GM18508 (cell line): ENCODE measurements at regions not wholly inside any gene's neighbourhood (a gene's known extent, or its start where the extent isn't known, plus 50 kb on each side); places are given as distances from the start of the nearest gene placed in this dataset.

Experiments
- ATAC-seq: cut with Tn5 transposase; IDR thresholded peaks from one replicate; pipeline ENCODE4 v1.9.1; 2021; ENCODE audit warnings: moderate number of reproducible peaks; ENCODE audit not compliant: insufficient read depth, unreplicated experiment

- no peak for ATAC-seq
Observed at GRCh38 chr1:88210103-88210787, 473.8 kb upstream of the PKN2 start.

GRCh38 chr1:88216441-88216840 lies 467.6 kb upstream of the PKN2 start:
- no peak for ATAC-seq

GRCh38 chr1:88217386-88217785 lies 466.7 kb upstream of the PKN2 start:
- no peak for ATAC-seq

GRCh38 chr1:88219521-88219920 lies 464.6 kb upstream of the PKN2 start:
- ATAC-seq, result no peak

- no peak for ATAC-seq
Observed at GRCh38 chr1:88221411-88221810, 462.7 kb upstream of the PKN2 start.

GRCh38 chr1:88224906-88225305 lies 459.2 kb upstream of the PKN2 start:
- ATAC-seq, result no peak

GRCh38 chr1:88228114-88228513 lies 456.0 kb upstream of the PKN2 start:
- ATAC-seq, result no peak

GRCh38 chr1:88230126-88230525 lies 453.9 kb upstream of the PKN2 start:
- ATAC-seq, result no peak

GRCh38 chr1:88237058-88237457 lies 447.0 kb upstream of the PKN2 start:
- no peak for ATAC-seq

GRCh38 chr1:88239205-88239604 lies 444.9 kb upstream of the PKN2 start:
- ATAC-seq, result no peak

- no peak for ATAC-seq
Observed at GRCh38 chr1:88247666-88248065, 436.4 kb upstream of the PKN2 start.

- ATAC-seq, result no peak
Observed at GRCh38 chr1:88250915-88251314, 433.2 kb upstream of the PKN2 start.

GRCh38 chr1:88252745-88253144 lies 431.3 kb upstream of the PKN2 start:
- ATAC-seq, result no peak

GRCh38 chr1:88265606-88266005 lies 418.5 kb upstream of the PKN2 start:
- ATAC-seq, result no peak

- no peak for ATAC-seq
Observed at GRCh38 chr1:88266051-88266450, 418.0 kb upstream of the PKN2 start.

- ATAC-seq, result no peak
Observed at GRCh38 chr1:88272216-88272615, 411.9 kb upstream of the PKN2 start.

GRCh38 chr1:88274431-88274830 lies 409.6 kb upstream of the PKN2 start:
- ATAC-seq, result no peak

GRCh38 chr1:88275259-88275862 lies 408.7 kb upstream of the PKN2 start:
- ATAC-seq, result no peak

- ATAC-seq, result no peak
Observed at GRCh38 chr1:88276163-88276562, 407.9 kb upstream of the PKN2 start.

GRCh38 chr1:88284066-88284465 lies 400.0 kb upstream of the PKN2 start:
- ATAC-seq, result no peak

- ATAC-seq, result no peak
Observed at GRCh38 chr1:88284666-88285366, 399.3 kb upstream of the PKN2 start.

- ATAC-seq, result no peak
Observed at GRCh38 chr1:88286716-88287115, 397.4 kb upstream of the PKN2 start.
